Colonic mucosa (tissue), 4 donors: ENCODE measurements at regions not wholly inside any gene's neighbourhood (a gene's known extent, or its start where the extent isn't known, plus 50 kb on each side); places are given as distances from the start of the nearest gene placed in this dataset.

Experiments
- DNase-seq: peaks from one replicate; pipeline ENCODE4 v3.0.0-alpha.2; 2020
- H3K27ac ChIP-seq: fragments of 200-600 bp; one replicate; pipeline ENCODE4 v1.8.0; 2021
- H3K27me3 ChIP-seq: fragments of 200-600 bp; one replicate; pipeline ENCODE4 v1.8.0; 2021
- H3K36me3 ChIP-seq: fragments of 200-600 bp; one replicate; pipeline ENCODE4 v1.8.0; 2021
- H3K4me1 ChIP-seq: fragments of 200-600 bp; one replicate; pipeline ENCODE4 v1.8.0; 2021; ENCODE audit warnings: mild to moderate bottlenecking
- H3K4me3 ChIP-seq: fragments of 200-600 bp; one replicate; pipeline ENCODE4 v1.8.0; 2021
- H3K9ac ChIP-seq, 2 donors: one replicate each; pipeline ENCODE4 v1.7.0; 2013; ENCODE audit warnings: control low read depth in 2 of 2, low read depth in 2 of 2, low read length in 2 of 2
- H3K9me3 ChIP-seq: fragments of 200-600 bp; one replicate; pipeline ENCODE4 v1.8.0; 2021
- CTCF ChIP-seq: fragments of 200-600 bp; IDR thresholded peaks from one replicate; pipeline ENCODE4 v1.8.0; 2022; ENCODE audit warnings: antibody characterized with exemption, mild to moderate bottlenecking
- intact Hi-C: fragments of 100-400 bp; cut with DNase I; formaldehyde crosslinking; loops from one replicate; pipeline ENCODE4 v1.14.1; 2022
- donor health status: healthy.
- donor health status: DM: no; HTN: no; CAD: no.
- donor health status: DM: no; HTN: no; CAD: no.

GRCh38 chr13:97856304-97856675 lies 97.2 kb upstream of the IPO5 start:
- no peak for DNase-seq
- H3K27ac ChIP-seq: no peak overlapping the region
- no peak overlapping the region for H3K9ac ChIP-seq
- H3K27me3 ChIP-seq: no peaks in the 10 kb centered on the region
- no peaks in the 10 kb centered on the region for H3K9me3 ChIP-seq
- intact Hi-C loops: loop anchor here (5.0 to 10.0 kb wide), 4 partner anchors 279 to 989 kb away; no protein-coding TSS in a partner anchor
- H3K4me1 ChIP-seq: no peaks in the 10 kb centered on the region
- no peak overlapping the region for H3K4me3 ChIP-seq
- no peaks in the 10 kb centered on the region for H3K36me3 ChIP-seq
- no peak for TF ChIP-seq CTCF

- no peak for DNase-seq
- Histone ChIP-seq H3K9me3 (no peaks in the 10 kb centered on the region), H3K9ac (no peak overlapping the region), H3K4me3 (no peak overlapping the region), H3K36me3 (no peaks in the 10 kb centered on the region), H3K27ac (no peak overlapping the region), H3K27me3 (no peaks in the 10 kb centered on the region), H3K4me1 (no peaks in the 10 kb centered on the region)
- intact Hi-C loops: loop anchor here (5.0 to 10.0 kb wide), 4 partner anchors 277 to 987 kb away; no protein-coding TSS in a partner anchor
- no peak for TF ChIP-seq CTCF
These were observed 95.3 kb upstream of the IPO5 start for GRCh38 chr13:97858161-97858560.

- Histone ChIP-seq H3K27me3 (no peaks in the 10 kb centered on the region), H3K9me3 (no peaks in the 10 kb centered on the region), H3K4me3 (no peak overlapping the region), H3K4me1 (no peaks in the 10 kb centered on the region), H3K36me3 (no peaks in the 10 kb centered on the region), H3K27ac (no peak overlapping the region), H3K9ac (no peak overlapping the region)
- no peak for TF ChIP-seq CTCF
- intact Hi-C loops: no loop called here
- no peak for DNase-seq
These were observed 87.1 kb upstream of the IPO5 start for GRCh38 chr13:97866346-97866745.

- no peak overlapping the region for H3K4me3 ChIP-seq
- no peak for DNase-seq
- no peaks in the 10 kb centered on the region for H3K36me3 ChIP-seq
- intact Hi-C loops: no loop called here
- H3K27me3 ChIP-seq: no peaks in the 10 kb centered on the region
- no peaks in the 10 kb centered on the region for H3K9me3 ChIP-seq
- no peaks in the 10 kb centered on the region for H3K4me1 ChIP-seq
- H3K27ac ChIP-seq: no peak overlapping the region
- no peak overlapping the region for H3K9ac ChIP-seq
- TF ChIP-seq CTCF: no peak
These were observed 86.7 kb upstream of the IPO5 start for GRCh38 chr13:97866751-97867150.

GRCh38 chr13:97873398-97873797 lies 80.1 kb upstream of the IPO5 start:
- H3K27ac ChIP-seq: no peak overlapping the region
- H3K4me3 ChIP-seq: no peak overlapping the region
- H3K9ac ChIP-seq: no peak overlapping the region
- intact Hi-C loops: no loop called here
- H3K9me3 ChIP-seq: no peaks in the 10 kb centered on the region
- H3K36me3 ChIP-seq: no peaks in the 10 kb centered on the region
- H3K4me1 ChIP-seq: no peaks in the 10 kb centered on the region
- H3K27me3 ChIP-seq: no peaks in the 10 kb centered on the region
- TF ChIP-seq CTCF: no peak
- no peak for DNase-seq

GRCh38 chr13:97875218-97875617 lies 78.3 kb upstream of the IPO5 start:
- no peak overlapping the region for H3K4me3 ChIP-seq
- no peaks in the 10 kb centered on the region for H3K9me3 ChIP-seq
- no peak overlapping the region for H3K9ac ChIP-seq
- H3K36me3 ChIP-seq: no peaks in the 10 kb centered on the region
- intact Hi-C loops: no loop called here
- no peak for TF ChIP-seq CTCF
- DNase-seq: no peak
- no peaks in the 10 kb centered on the region for H3K4me1 ChIP-seq
- H3K27me3 ChIP-seq: no peaks in the 10 kb centered on the region
- no peak overlapping the region for H3K27ac ChIP-seq
